HEK293 (cell line): ENCODE measurements at regions not wholly inside any gene's neighbourhood (a gene's known extent, or its start where the extent isn't known, plus 50 kb on each side); places are given as distances from the start of the nearest gene placed in this dataset.
"Not testable (repeated sequence)": the region's sequence is repeated elsewhere in the genome, so short reads cannot be mapped to it uniquely, and the experiment has no call there.

Source experiments
- PRDM4 ChIP-seq: fragments of 450-650 bp; formaldehyde crosslinking; IDR thresholded peaks from 2 replicates; pipeline ENCODE4 v1.5.1; 2017; ENCODE audit warnings: missing biosample characterization, missing genetic modification characterization
- ZNF274 ChIP-seq, 2 experiments: fragments of 200-500 bp in 1 of 2; fragments of 450-650 bp in 1 of 2; sonication (Bioruptor generic) in 1 of 2; formaldehyde crosslinking in 1 of 2; IDR thresholded peaks; 2 replicates each; pipeline versions ENCODE4 v1.5.1 to v1.6.1; 2014 to 2016; ENCODE audit warnings: borderline replicate concordance in 1 of 2, inconsistent platforms in 1 of 2, low read length in 1 of 2, missing biosample characterization in 1 of 2, missing genetic modification characterization in 1 of 2
- ZNF48 ChIP-seq: fragments of 450-650 bp; formaldehyde crosslinking; IDR thresholded peaks from 2 replicates; pipeline ENCODE4 v1.5.1; 2016; ENCODE audit warnings: missing biosample characterization, missing genetic modification characterization
- TF ChIP-seq, protein P1 (sequence below): fragments of 450-650 bp; formaldehyde crosslinking; IDR thresholded peaks from 2 replicates; pipeline ENCODE4 v1.5.1; 2016; ENCODE audit warnings: missing biosample characterization, missing genetic modification characterization

- TF ChIP-seq ZNF48 (tag by site-specific recombination); ZNF274 (IDR thresholded peaks at IDR 0.05; ENCODE audit: low read length); ZNF274 (tag by site-specific recombination; IDR thresholded peaks at IDR 0.05; ENCODE audit: borderline replicate concordance); PRDM4 (tag by site-specific recombination): not testable (repeated sequence)
- TF ChIP-seq, protein P1, sequence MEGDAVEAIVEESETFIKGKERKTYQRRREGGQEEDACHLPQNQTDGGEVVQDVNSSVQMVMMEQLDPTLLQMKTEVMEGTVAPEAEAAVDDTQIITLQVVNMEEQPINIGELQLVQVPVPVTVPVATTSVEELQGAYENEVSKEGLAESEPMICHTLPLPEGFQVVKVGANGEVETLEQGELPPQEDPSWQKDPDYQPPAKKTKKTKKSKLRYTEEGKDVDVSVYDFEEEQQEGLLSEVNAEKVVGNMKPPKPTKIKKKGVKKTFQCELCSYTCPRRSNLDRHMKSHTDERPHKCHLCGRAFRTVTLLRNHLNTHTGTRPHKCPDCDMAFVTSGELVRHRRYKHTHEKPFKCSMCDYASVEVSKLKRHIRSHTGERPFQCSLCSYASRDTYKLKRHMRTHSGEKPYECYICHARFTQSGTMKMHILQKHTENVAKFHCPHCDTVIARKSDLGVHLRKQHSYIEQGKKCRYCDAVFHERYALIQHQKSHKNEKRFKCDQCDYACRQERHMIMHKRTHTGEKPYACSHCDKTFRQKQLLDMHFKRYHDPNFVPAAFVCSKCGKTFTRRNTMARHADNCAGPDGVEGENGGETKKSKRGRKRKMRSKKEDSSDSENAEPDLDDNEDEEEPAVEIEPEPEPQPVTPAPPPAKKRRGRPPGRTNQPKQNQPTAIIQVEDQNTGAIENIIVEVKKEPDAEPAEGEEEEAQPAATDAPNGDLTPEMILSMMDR (tag by site-specific recombination): not testable (repeated sequence)
These were observed 253.3 kb downstream of the BCL2L11 start for GRCh38 chr2:111373989-111374388.
